Mesothelial cell of epicardium (in vitro differentiated cells): ENCODE measurements at regions not wholly inside any gene's neighbourhood (a gene's known extent, or its start where the extent isn't known, plus 50 kb on each side); places are given as distances from the start of the nearest gene placed in this dataset.
A peak's percentile ranks its signal among the peaks of the same experiment; 100 is the strongest.

Experiments
- DNase-seq, 2 experiments: peaks; one replicate each; pipeline ENCODE4 v3.0.0; 2021; ENCODE audit warnings: low spot score in 2 of 2; ENCODE audit not compliant: unreplicated experiment in 2 of 2
- H3K27ac Mint-ChIP-seq: 2 replicates; pipeline ENCODE4 v1.8.0; 2021; ENCODE audit warnings: mixed read lengths
- H3K27me3 Mint-ChIP-seq: 2 replicates; pipeline ENCODE4 v1.8.0; 2021; ENCODE audit warnings: low read depth, mixed read lengths
- H3K36me3 Mint-ChIP-seq: 2 replicates; pipeline ENCODE4 v1.8.0; 2021; ENCODE audit warnings: mixed read lengths
- H3K4me1 Mint-ChIP-seq: 2 replicates; pipeline ENCODE4 v1.8.0; 2021; ENCODE audit warnings: mixed read lengths
- H3K4me3 Mint-ChIP-seq: 2 replicates; pipeline ENCODE4 v1.8.0; 2021; ENCODE audit warnings: mild to moderate bottlenecking, moderate library complexity, mixed read lengths
- H3K9me3 Mint-ChIP-seq: 2 replicates; pipeline ENCODE4 v1.8.0; 2021; ENCODE audit warnings: mixed read lengths
- CTCF ChIP-seq: fragments of 200-600 bp; sonication (generic); IDR thresholded peaks from one replicate; pipeline ENCODE4 v1.5.0; 2021; ENCODE audit warnings: antibody characterized with exemption; ENCODE audit not compliant: unreplicated experiment

- TF ChIP-seq CTCF, result no peak
- peaks cover 44% of the 10 kb centered on the region for H3K4me1 Mint-ChIP-seq
- H3K27me3 Mint-ChIP-seq, result no peaks in the 10 kb centered on the region
- H3K4me3 Mint-ChIP-seq, result no peak overlapping the region
- no peak overlapping the region for H3K27ac Mint-ChIP-seq
- no peaks in the 10 kb centered on the region for H3K36me3 Mint-ChIP-seq
- no peak for DNase-seq
- no peaks in the 10 kb centered on the region for H3K9me3 Mint-ChIP-seq
These were observed 196.8 kb upstream of the DAPK1 start for GRCh38 chr9:87300915-87301314.

DNA sequence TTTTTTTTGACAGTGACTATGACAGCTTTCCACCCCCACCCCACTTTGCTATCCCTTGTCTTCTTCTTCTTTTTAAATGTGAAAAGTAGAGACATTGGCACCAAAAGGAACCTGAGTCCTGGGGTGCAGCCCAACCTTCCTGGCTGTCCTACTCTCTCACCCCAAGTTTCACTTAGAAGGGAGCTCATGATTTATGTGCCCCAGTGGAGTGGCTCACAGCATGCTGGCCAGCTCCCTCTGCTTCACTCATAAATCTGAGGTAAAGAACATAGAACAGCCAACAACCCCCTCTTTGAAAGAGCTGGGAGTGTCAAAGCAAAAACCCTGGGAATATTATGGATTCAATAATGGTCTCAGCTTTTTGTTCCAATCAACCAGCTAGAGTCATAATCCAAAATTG lies 196.3 kb upstream of the DAPK1 start:
- DNase-seq, result no peak
- no peaks in the 10 kb centered on the region for H3K36me3 Mint-ChIP-seq
- H3K4me3 Mint-ChIP-seq, result no peak overlapping the region
- no peaks in the 10 kb centered on the region for H3K27me3 Mint-ChIP-seq
- H3K9me3 Mint-ChIP-seq, result no peaks in the 10 kb centered on the region
- no peak for TF ChIP-seq CTCF
- peaks cover 45% of the 10 kb centered on the region for H3K4me1 Mint-ChIP-seq
- no peak overlapping the region for H3K27ac Mint-ChIP-seq

DNA sequence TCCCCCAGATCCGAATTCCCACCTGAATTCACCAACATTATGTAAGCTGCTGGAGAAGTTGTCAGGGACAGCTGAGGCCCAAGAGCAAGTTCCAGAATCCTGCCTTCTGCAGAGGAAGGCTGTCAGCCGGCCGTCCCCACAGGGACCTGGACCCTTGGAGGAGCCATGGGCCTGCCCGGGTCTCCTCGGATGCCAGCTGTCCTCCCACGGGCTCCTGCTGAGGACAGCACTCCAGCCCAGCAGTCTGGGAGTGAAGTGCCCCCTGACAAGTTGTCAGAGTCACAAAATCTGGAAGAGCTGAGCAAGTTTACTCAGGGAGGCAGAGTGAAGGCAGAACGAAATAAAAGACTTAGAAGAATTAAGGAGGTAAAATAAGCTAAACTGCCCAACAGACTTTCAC lies 192.5 kb upstream of the DAPK1 start:
- Mint-ChIP-seq H3K36me3 (no peaks in the 10 kb centered on the region), H3K4me3 (no peak overlapping the region), H3K4me1 (peaks cover 44% of the 10 kb centered on the region), H3K27ac (peak overlapping the region; percentile 91), H3K27me3 (no peaks in the 10 kb centered on the region), H3K9me3 (no peaks in the 10 kb centered on the region)
- no peak for TF ChIP-seq CTCF
- DNase-seq, result no peak

GRCh38 chr9:87306006-87306405 lies 191.7 kb upstream of the DAPK1 start:
- peak overlapping the region; percentile 91 for H3K27ac Mint-ChIP-seq
- H3K27me3 Mint-ChIP-seq, result no peaks in the 10 kb centered on the region
- no peaks in the 10 kb centered on the region for H3K9me3 Mint-ChIP-seq
- no peak for DNase-seq
- H3K4me3 Mint-ChIP-seq, result no peak overlapping the region
- peaks cover 42% of the 10 kb centered on the region for H3K4me1 Mint-ChIP-seq
- no peak for TF ChIP-seq CTCF
- no peaks in the 10 kb centered on the region for H3K36me3 Mint-ChIP-seq

DNA sequence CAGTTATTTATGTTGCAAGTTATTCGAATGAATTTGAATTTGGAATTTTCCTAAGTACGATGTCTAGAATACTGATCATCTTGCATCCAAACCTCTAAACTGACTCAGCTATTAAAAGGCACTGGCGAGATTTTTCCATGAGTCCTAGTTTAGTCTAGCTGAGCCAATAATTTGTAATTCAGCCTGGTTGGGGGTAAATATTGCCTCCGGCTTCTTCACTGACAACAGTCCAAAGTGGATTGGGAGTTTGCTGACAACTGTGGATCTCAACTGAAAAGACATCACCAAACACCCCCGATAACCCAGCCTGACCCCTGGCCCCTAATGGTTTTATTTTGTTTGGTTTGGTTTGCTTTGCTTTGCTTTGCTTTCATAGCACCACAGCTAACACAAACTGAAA lies 189.8 kb upstream of the DAPK1 start:
- DNase-seq, result no peak
- no peaks in the 10 kb centered on the region for H3K27me3 Mint-ChIP-seq
- TF ChIP-seq CTCF, result no peak
- no peak overlapping the region for H3K4me3 Mint-ChIP-seq
- H3K36me3 Mint-ChIP-seq, result no peaks in the 10 kb centered on the region
- peaks cover 32% of the 10 kb centered on the region for H3K4me1 Mint-ChIP-seq
- H3K27ac Mint-ChIP-seq, result no peak overlapping the region
- H3K9me3 Mint-ChIP-seq, result peaks cover 14% of the 10 kb centered on the region

GRCh38 chr9:87309236-87309635 lies 188.4 kb upstream of the DAPK1 start:
- TF ChIP-seq CTCF, result no peak
- H3K27ac Mint-ChIP-seq, result no peak overlapping the region
- H3K4me3 Mint-ChIP-seq, result no peak overlapping the region
- peaks cover 18% of the 10 kb centered on the region for H3K9me3 Mint-ChIP-seq
- no peaks in the 10 kb centered on the region for H3K27me3 Mint-ChIP-seq
- no peaks in the 10 kb centered on the region for H3K36me3 Mint-ChIP-seq
- H3K4me1 Mint-ChIP-seq, result peaks cover 24% of the 10 kb centered on the region
- DNase-seq, result no peak
